HG02759 (cell line): ENCODE measurements at regions not wholly inside any gene's neighbourhood (a gene's known extent, or its start where the extent isn't known, plus 50 kb on each side); places are given as distances from the start of the nearest gene placed in this dataset.

ENCODE experiments used
- ATAC-seq: cut with Tn5 transposase; IDR thresholded peaks from one replicate; pipeline ENCODE4 v1.9.1; 2021; ENCODE audit warnings: mild to moderate bottlenecking, moderate library complexity; ENCODE audit not compliant: unreplicated experiment

DNA sequence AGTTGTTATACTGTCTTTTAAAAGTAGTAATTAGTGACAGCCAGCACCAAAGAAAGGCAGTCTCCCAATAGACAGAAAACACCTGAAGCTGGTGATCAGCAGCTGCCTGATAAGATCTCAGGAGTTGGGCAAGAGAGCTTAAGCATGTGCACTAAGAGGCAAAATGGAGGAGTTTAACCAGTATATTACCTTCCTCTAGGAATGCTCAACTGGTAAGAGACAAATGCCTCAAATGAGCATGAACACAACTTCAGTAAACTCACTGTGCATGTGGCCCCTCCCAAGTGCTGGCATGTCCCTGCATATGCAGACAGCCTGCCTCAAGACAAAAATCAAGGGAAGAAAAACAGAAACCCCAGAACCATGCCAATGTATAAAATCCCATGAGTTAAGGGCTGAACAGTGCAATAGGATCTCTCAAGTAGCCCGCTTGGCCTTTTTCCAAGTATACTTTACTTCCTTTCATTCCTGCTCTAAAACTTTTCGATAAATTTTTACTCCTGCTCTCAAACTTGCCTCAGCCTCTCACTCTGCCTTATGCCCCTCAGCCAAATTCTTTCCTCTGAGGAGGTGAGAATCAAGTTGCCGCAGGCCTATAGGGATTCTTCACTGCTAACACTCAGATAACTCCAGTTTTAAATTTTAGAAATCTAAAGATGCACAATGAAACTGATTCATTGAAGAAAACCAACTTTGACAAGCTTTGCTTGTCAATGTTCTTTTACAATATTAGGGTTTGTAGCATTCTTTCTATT is 724.8 kb upstream of the RIOK2 start:
- ATAC-seq: no peak

DNA sequence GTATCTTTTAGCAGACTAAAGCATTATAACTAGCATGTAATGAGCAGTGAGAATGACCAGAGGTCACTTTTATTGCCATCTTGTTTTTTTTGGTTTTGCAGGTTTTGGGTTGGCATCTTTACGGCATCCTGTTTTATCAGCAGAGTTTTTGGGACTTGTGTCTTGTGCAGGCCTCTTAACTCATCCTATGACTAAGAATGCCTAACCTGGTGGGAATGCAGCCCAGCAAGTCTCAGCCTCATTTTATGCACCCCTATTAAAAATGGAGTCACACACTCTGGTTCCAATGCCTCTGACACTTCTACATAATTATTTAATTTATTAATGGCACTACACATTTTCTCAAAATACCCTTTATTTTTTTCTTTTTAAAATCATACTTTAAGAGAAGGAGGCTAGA is 726.5 kb upstream of the RIOK2 start:
- ATAC-seq: no peak

DNA sequence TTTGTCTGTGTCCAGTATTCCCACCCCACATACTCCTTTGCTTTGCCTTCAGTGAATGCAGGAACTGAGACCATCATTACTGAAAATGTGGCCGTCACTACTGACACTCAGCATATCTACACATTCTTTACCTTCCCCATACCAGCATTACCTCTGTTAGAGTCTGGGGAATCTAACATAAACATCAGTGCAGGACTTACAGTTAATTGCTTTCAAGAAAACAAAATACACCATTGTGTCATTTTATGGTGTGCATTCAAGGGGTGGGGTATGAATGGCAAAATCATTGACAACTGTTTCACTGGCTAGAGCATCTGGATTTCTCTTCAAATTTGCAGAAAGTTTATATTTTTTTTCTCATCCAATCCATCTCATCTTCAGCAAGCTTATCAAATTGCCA is 731.4 kb upstream of the RIOK2 start:
- no peak for ATAC-seq

DNA sequence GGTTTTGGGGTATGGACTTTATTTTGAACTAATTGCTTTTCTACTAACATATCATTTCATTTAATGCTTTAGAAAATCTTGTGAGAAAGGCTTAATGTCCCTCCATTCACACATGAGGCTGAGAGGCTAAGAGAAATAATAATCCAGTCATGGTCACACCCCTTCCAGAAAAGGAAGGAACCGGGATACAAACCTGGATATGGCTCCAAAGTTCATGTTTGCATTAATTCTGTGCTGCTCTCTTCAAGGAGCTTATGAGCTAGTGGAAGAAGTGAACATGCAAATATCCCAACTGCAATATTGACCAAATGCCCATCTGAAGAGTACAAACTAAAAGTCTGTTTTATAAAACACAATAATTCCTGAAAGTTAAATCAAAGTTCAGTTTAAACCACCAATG is 732.1 kb upstream of the RIOK2 start:
- no peak for ATAC-seq

DNA sequence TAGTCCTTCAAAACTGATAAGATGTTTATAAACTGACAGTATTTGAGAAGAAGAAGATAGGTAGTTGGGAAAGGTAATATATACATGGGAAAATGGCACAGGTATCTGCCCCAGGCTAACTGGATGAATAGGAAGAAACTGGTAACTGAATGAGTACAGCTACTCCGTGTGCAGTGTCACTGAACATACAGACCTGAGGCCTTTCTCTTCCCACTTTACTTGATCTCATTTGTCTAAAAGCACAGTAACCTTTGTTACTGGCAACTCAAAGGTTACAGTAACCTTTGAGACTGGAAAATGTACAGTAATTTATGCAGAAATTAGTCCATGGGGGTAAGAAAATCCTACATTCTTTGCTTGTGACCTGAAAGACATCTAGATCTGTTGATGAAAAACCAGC is 735.0 kb upstream of the RIOK2 start:
- ATAC-seq: no peak

DNA sequence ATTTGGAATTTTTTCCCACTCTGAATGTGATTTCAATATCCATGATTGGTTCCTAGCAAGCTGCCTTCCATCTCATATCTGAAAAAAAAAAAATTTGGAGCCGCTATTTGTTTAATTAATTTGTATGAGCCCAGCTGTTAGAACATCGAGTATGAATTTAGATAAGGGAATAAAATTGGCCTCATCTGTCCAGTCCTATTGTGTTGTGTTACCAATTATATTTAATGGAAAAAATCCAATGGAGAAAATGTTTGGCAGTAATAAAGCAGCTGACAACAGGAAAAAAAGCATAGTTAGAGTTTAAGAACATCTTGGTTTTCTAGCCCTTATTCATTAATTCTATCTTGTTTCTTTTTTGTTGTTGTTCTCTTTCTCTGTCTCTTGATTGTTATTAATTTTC is 735.6 kb upstream of the RIOK2 start:
- no peak for ATAC-seq

DNA sequence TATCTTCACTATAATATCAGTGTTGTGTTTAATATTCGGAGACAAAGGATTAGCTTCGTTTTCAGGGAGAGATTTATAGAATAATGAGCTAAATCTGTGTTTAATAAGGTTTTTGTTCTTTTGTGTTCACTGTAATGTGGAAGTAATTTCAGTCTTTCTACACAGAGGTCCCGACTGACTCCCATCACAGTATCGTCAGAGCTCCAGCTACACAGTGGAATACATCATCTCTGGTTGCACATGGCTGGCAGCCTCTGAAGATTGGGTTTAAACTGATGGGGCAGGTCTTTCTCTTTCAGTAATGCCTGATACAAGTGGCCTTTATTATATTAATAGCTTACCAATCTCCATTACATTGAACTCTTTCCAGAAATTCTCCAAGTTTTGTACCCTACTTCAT is 736.7 kb upstream of the RIOK2 start:
- no peak for ATAC-seq

DNA sequence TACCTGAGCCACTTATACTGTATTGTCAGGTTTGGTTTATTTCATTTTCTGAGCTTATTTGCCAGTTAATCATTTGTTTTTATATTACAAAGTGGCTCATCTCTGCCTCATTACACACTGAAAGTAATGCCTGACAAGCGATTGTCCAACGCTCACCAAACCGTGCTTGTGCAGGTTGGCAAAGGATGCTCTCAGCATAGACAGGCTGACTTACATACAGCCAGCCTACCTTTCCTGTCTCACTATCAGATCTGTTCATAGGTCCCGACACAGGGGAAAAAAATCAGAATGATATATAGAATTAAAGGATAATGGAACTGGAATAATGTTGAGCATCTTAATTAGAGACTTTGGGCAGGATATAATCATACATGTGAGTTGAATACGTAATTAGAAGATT is 739.7 kb upstream of the RIOK2 start:
- ATAC-seq: no peak

DNA sequence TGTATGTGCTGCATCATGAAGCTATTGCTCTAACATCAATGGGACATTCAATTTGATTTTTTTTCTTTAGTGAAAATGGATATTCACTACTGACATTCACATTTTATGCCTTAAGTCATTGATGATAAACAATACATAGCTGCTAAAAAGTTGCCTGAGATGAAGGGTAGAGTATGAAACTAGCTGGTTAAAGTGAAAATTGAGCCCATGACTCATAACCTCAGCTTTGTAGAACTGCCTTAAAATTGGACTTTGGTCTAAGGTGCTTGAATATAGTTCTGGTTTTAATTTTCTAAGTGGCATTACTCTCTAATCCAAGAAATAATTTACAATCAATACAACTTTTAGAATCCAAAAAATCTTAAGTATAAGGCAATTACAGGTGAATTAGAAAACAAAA is 740.4 kb upstream of the RIOK2 start:
- peak; percentile 79 for ATAC-seq

DNA sequence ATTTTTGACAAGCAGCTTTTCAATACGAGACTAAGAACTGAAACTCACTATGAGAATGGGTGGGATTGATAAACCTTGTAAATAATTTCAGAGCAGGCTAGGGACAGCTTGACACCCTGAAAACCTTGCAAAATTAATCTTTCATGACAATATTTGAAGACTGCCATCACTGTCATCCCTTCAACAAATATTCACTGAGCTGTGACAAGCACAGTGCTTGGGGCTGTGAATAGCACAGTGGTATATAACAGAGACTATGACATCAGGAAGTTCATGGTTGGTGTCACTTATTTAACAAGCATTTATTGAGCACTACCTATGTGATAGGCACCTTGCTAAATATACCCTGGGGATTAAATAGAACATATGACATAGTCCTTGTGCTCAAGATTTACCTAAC is 741.0 kb upstream of the RIOK2 start:
- peak; percentile 76 for ATAC-seq

DNA sequence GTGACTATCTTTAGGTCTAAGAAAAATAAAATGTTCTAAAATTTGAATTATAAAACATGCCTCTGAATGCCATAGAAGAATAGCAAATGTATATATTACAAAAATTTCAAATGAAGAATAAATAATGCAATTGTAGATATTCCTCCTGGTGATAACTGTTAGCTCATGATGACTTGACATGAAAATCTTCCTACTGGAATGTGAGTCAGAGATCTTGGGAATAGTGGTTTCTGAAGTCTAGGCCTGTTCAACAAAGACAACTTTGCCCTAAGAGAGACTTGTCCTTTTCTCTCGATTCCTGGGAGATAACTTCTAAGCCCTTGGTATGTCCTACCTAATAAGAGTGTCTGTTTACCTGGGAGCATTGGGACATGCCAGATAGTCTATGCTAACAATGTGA is 746.3 kb upstream of the RIOK2 start:
- no peak for ATAC-seq

DNA sequence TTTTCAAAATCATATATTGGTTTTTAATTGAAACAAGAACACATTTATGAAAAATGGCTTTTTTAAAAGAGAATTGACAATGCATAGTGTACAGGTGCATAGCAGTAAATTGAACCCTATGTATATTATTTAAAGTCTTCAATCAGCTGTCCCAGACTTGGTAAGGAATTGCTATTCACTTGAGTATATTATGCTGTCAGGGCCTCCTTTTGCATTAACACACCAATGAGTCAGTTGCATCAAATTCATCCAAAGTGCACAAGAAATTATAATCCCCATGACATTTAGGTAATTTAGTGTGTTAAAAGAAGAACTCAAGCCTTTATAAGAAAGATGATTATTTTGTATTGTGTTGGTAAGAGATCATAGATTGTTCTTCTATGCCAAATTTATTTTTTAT is 748.8 kb upstream of the RIOK2 start:
- ATAC-seq: no peak

DNA sequence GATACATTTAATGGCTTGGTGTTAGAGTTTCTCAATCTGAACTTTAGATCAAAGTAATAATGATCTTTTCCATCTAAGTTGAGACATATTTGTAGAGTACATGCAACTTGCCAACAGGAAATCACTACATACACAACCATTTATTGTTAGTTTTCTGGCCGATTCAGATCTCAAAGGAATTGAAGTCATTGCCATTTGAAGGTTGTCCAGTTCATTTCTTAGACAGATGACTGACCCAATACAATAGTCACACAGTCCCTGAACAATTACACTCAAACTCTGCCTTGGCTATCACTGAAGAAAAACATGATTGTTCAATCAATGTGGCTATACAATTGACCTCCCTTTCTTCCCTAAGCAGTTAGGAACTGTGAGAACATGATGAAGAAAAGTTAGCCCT is 753.2 kb upstream of the RIOK2 start:
- no peak for ATAC-seq

DNA sequence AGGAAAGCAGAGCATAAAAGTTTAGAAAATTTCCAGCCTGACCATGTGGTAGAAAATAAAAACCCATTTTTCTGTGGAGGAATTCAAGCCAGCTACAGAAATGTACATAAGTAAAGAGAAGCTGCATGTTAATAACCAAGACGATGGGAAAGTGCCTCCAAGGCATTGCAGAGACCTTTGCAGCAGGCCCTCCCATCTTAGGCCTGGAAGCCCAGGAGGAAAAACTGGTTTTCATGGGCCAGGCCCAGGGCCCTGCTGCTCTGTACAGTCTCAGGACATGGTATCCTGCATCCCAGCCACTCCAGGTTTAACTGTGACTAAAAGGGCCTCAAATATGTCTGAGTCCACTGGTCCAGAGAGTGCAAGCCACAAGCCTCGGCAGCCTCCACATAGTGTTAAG is 754.8 kb upstream of the RIOK2 start:
- ATAC-seq: no peak

DNA sequence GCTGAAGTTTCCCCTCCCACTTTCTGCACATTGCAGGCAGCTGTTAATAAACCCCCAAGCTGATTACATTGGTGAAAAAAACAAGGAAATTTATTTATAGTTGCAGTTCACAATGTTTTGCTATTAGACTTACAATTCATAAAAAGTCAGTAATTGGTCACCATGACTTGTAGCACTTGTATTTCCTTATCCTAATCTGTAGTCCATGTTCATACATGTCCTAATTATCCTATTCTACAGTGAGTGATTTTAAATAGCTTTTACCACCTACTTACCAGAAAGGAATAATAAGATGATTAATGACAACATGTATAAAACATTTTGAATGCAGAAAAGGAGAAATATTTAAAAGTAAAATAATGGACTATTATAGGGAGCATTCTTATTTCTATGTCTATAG is 760.0 kb upstream of the RIOK2 start:
- no peak for ATAC-seq

DNA sequence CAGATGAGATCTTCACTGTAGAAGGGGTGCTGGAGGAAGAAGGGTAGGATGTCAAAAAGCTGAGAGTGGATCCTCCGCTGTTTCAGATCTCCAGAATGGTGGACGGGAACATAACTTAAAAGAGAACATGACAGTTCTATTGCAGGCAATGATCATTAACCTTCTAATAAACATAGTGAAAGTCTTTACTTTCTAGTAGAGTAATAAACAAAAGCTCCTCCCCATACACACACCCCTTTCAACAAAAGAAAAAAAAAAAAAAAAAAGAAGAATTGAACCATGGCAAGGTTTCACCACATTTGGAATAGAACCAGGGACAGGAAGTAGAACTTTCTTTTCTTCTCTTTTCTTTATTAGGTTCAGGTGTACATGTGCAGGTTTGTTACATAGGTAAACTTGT is 768.1 kb upstream of the RIOK2 start:
- no peak for ATAC-seq

DNA sequence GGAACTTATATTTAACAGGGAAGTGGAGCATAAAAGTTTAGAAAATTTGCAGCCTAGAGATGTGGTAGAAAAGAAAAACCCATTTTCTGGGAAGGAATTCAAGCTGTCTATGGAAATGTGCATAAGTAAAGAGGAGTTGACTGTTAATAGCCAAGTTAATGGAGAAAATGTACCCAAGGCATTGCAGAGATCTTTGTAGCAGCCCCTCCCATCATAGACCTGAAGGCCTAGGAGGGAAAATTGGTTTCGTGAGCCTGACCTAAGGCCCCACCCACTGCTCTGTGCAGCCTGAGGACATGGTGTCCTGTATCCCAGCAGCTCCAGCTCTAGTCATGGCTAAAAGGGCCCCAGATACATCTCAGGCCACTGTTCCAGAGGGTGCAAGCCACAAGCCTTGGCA is 772.4 kb upstream of the RIOK2 start:
- no peak for ATAC-seq

DNA sequence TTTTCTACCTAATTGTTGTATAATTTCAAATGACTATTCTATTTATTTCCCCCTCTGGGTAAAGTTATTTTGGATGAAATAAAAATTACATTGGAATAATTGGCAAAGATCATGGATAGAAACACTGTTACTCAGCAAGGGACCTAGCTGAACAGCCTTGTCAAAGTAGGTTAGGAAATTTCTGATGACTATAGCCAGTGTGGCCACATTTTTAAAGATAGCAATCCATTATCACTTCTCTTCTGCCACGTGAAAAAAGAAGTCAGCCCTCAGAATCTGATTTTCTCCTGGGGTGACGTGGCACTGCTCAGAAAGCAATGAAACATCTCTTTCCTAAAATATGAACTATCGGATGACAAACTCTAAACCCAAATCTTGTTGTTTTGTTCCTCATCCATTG is 784.2 kb upstream of the RIOK2 start:
- no peak for ATAC-seq

DNA sequence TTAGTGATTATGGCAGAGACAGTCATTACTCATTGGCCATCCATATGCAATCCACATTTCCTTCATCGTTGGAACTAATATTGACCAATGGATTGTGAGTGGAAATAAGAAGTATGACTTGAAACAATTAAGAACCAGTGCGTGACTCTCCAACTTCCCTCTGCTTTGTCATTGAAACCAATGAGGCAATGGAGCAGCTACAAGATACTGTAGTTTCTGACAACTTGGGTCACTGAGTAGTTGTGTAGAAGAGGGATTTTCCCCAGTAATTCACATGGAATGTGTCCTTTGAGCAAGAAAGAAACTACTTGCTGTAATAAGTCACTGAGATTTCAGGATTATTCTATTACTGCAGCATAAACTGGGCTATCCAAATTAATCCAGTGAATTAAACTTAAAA is 785.3 kb upstream of the RIOK2 start:
- ATAC-seq: no peak

DNA sequence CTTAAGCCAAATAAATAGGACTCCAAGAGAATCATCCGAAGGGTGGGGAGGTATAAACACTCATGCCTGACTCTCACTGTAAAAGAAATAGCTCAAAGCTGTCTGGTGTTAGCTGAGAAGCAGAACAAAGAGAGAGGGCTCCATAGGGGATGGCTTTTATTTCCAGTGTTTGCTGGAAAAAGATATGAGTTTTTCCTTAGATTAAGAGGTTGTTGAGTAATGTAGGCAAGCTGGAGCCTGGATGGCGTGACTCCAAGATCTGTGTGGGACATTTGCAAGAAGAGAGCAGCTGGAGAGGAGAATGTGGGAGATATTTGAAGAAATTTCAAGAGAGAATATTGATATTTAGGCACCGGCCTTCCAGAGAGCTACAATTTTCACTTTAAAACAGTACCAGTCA is 793.7 kb upstream of the RGMB start:
- ATAC-seq: no peak

DNA sequence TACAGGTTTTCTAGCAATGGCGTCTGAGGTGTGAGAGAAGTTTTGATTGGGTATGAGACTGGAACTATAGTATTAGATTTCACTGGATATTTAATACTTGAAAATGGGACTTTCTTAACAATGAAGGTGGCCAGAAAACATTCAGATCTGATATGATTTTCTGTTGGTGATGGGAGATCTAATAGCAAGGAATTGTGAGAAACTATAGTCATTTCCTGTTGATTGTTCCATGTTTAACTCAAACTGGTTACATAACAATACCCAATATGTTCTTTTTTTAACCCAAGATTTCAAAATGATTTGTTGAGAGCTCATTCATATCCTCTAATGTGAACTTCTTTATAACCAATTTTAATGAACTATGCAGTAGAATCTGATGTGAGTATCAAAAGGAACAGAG is 793.2 kb upstream of the RGMB start:
- ATAC-seq: no peak

DNA sequence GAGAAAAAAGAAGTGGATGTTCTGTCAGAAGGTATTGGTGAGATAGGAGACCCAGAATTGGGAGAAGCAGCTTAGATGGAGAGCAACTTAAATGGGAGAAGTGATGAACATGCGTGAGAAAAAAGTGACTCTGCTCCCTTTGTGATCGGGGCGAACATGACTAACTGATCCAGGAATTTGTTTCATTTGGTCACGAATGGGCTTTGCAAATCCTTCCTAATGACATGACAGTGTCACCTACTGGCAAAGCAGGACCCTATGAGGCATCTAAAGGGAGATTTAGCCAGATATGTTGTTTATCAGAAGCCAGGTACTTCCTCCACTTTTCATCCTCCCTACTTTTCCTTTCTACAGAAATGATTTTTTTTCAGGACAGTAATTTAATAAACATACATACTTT is 787.4 kb upstream of the RGMB start:
- ATAC-seq: no peak

DNA sequence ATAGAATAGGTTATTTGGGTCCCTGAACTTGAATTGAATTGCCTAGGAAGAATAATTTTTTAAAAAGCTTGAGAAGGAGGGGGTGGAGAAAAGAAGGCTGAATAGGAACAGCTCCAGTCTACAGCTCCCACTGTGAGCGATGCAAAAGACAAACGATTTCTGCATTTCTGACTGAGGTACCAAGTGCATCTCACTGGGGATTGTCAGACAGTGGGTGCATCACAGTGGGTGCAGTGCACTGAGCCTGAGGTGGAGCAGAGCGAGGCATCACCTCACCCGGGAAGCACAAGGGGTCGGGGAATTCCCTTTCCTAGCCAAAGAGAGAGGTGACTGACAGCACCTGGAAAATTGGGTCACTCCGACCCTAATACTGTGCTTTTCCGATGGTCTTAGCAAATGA is 782.2 kb upstream of the RGMB start:
- no peak for ATAC-seq

DNA sequence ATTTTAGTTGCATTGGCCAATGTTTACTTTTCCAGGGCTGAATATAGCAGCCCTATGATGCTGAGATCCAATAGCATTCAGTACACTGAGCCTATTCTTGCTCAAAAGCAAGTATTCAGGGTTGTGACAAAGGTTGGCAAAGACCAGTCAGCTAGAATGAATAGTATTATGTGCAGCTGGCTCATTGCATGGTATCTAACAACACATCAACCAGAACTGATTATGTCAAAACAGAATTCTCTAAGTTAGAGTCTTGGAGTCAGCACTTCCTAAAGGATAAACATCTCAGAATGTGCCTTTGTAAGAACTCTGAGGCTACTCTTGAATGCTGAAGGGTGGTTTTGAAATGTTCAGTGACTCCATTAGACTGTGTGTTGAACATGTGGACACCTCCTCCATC is 774.5 kb upstream of the RGMB start:
- no peak for ATAC-seq
